GM12864 (cell line): ENCODE measurements at regions not wholly inside any gene's neighbourhood (a gene's known extent, or its start where the extent isn't known, plus 50 kb on each side); places are given as distances from the start of the nearest gene placed in this dataset.

Source experiments
- DNase-seq: peaks from one replicate; pipeline ENCODE4 v3.0.0-alpha.2; 2011; ENCODE audit warnings: low read depth
- H3K4me3 ChIP-seq: 2 replicates; pipeline ENCODE4 v1.5.1; 2011; ENCODE audit warnings: mild to moderate bottlenecking, low read depth, low read length, control low read depth
- CTCF ChIP-seq: IDR thresholded peaks from 2 replicates; pipeline ENCODE4 v1.5.1; 2011; ENCODE audit warnings: low read depth, mild to moderate bottlenecking, moderate library complexity, low read length, control low read depth, inconsistent platforms; ENCODE audit errors: missing control alignments

- no peak for TF ChIP-seq CTCF
- H3K4me3 ChIP-seq = no peak overlapping the region
- no peak for DNase-seq
These were observed 223.0 kb downstream of the LTN1 start for GRCh38 chr21:28769683-28770082.

- TF ChIP-seq CTCF = no peak
- DNase-seq = no peak
- H3K4me3 ChIP-seq = no peak overlapping the region
These were observed 223.9 kb downstream of the LTN1 start for GRCh38 chr21:28768753-28769152.

- H3K4me3 ChIP-seq = no peak overlapping the region
- DNase-seq = no peak
- no peak for TF ChIP-seq CTCF
These were observed 225.2 kb downstream of the LTN1 start for GRCh38 chr21:28767523-28767922.

- TF ChIP-seq CTCF = no peak
- no peak for DNase-seq
- no peak overlapping the region for H3K4me3 ChIP-seq
These were observed 228.8 kb downstream of the LTN1 start for GRCh38 chr21:28763809-28764418.

GRCh38 chr21:28762357-28762735 is 230.3 kb downstream of the LTN1 start:
- H3K4me3 ChIP-seq = no peak overlapping the region
- no peak for TF ChIP-seq CTCF
- no peak for DNase-seq

- DNase-seq = no peak
- H3K4me3 ChIP-seq = no peak overlapping the region
These were observed 230.9 kb downstream of the LTN1 start for GRCh38 chr21:28761674-28762356.

More at GRCh38 chr21:28761674-28762356, 230.9 kb downstream of the LTN1 start:
- TF ChIP-seq CTCF = no peak
